VCaP (cell line): ENCODE measurements at regions not wholly inside any gene's neighbourhood (a gene's known extent, or its start where the extent isn't known, plus 50 kb on each side); places are given as distances from the start of the nearest gene placed in this dataset.

ENCODE experiments used
- H3K27ac ChIP-seq: fragments of 450-650 bp; 2 replicates; pipeline ENCODE4 v1.5.1; 2017
- TF ChIP-seq, protein P1 (sequence below): fragments of 450-650 bp; conservative IDR thresholded peaks from 2 replicates; pipeline ENCODE4 v1.5.1; 2017; ENCODE audit warnings: mild to moderate bottlenecking, moderate library complexity

DNA sequence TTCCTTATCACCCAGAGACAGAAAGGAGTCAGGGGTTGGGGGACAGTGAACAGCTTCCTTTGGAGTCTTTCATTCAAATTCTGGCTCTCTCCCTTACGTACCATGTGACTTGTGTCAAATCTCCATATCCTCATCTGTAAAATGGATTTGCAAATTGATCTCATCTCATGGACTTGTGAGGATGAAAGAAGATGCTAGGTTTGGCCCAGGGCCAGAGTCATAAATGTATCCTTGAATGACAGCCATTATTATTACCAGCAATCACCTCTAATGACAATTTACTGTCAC is 67.8 kb upstream of the POLG start:
- no peak overlapping the region for H3K27ac ChIP-seq
- TF ChIP-seq, protein P1, sequence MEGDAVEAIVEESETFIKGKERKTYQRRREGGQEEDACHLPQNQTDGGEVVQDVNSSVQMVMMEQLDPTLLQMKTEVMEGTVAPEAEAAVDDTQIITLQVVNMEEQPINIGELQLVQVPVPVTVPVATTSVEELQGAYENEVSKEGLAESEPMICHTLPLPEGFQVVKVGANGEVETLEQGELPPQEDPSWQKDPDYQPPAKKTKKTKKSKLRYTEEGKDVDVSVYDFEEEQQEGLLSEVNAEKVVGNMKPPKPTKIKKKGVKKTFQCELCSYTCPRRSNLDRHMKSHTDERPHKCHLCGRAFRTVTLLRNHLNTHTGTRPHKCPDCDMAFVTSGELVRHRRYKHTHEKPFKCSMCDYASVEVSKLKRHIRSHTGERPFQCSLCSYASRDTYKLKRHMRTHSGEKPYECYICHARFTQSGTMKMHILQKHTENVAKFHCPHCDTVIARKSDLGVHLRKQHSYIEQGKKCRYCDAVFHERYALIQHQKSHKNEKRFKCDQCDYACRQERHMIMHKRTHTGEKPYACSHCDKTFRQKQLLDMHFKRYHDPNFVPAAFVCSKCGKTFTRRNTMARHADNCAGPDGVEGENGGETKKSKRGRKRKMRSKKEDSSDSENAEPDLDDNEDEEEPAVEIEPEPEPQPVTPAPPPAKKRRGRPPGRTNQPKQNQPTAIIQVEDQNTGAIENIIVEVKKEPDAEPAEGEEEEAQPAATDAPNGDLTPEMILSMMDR, result no peak

GRCh38 chr15:89401631-89402517 is 67.2 kb upstream of the POLG start:
- no peak overlapping the region for H3K27ac ChIP-seq
- TF ChIP-seq, protein P1, result no peak

- peak overlapping the region; percentile 91 for H3K27ac ChIP-seq
- TF ChIP-seq, protein P1, result no peak
Measured at GRCh38 chr15:89400782-89401545, 66.3 kb upstream of the POLG start.

DNA sequence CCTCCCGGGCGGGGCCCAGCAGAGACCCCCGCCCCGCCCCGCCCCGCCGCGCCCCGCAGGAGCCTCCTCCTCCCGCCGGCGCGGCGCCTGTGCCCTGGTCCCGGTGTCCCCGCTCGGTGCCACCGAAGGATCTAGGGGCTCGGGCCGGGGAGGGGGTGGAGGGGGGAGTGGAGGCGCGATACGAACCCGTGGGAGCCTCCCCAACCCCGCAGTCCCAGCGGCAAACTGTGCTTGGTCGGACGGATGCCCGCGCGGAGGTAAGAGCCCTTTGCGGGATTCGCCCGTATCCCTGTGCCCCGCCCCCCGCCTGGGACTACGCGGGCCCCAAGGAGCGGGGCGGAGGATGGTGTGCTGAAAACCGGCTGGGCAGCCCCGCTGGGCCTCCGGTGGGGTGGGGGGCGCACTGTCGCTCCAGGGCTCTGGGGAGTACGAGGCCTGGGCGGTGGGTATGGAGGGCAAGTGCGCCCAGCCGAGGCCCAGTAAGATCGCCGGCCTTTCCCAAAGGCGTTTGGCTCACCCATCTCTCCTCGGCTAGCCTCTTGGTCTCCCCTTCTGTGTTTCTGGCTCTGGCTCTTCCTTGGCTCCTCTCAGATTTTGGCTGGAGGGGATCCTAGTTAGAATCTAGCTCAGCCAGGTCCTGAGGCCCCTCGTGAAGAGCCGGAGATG is 65.6 kb upstream of the POLG start:
- TF ChIP-seq, protein P1, result no peak
- peak overlapping the region; percentile 91 for H3K27ac ChIP-seq

DNA sequence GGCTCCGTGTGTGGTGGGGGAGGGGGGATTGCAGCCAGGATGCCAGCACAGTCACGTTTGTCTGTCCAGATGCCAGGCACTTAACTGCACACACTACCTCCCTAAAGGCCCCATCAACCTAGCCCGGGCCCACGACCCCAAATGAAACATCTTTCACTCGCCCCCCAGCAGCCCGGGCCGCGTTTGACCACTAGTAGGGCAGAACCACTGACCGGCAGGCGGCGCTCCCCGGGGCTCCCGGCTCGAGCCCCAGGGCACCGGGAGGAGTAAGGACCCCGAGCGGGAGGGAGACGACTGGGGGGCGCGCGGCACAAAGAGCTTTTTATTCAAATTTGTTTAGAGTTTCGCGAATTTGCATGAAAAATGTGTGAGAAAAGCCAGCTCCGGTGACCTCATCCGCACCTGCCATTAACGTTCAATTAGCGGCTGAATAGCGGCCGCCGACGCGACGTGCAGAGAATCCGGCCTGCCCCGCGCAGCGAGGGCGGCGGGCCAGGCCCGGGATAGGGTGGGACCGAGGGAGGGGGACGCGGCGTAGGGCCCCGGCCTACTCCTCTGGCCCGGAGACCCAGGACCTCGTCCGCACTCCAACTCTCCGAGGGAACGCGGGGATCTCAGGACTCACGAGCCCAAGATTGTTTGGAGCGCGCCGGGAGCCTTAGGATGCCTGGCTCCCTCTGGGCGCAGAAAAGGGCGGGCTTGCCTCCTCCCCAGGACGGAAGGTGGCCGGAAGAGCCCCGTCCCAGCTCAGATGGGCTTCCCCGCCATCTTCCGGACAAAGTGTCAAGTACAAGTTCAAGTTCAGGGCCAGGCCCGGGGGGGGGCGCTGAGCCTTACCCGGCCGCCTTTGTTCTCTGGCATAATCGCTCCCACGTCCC is 64.9 kb upstream of the POLG start:
- TF ChIP-seq, protein P1, result peak; percentile 93
- H3K27ac ChIP-seq, result peak overlapping the region; percentile 91

DNA sequence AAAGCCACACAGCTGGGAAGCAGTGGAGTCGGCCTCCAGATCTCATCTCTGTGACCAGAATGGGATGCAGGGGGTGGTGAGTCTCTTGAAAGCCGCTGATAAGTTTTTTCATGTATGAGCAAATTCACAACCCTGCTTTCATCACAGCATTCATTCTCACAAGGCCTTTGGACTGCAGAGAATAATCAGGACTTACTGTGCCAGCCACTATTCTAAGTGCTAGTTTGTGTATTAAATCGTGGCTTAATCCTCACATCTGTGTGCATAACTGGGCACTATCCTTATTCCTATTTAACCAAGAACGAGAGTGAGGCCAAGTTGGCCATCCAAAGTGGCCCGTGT is 64.2 kb upstream of the POLG start:
- TF ChIP-seq, protein P1, result no peak
- H3K27ac ChIP-seq, result peak overlapping the region; percentile 91
